HG02840 (cell line): ENCODE measurements at regions not wholly inside any gene's neighbourhood (a gene's known extent, or its start where the extent isn't known, plus 50 kb on each side); places are given as distances from the start of the nearest gene placed in this dataset.
A peak's percentile ranks its signal among the peaks of the same experiment; 100 is the strongest.

Experiments
- ATAC-seq: cut with Tn5 transposase; IDR thresholded peaks from one replicate; pipeline ENCODE4 v1.9.1; 2021; ENCODE audit warnings: mild to moderate bottlenecking, moderate library complexity, moderate number of reproducible peaks; ENCODE audit not compliant: unreplicated experiment, low FRiP score

GRCh38 chr5:125390326-125390725 lies 643.9 kb upstream of the ZNF608 start:
- no peak for ATAC-seq

DNA sequence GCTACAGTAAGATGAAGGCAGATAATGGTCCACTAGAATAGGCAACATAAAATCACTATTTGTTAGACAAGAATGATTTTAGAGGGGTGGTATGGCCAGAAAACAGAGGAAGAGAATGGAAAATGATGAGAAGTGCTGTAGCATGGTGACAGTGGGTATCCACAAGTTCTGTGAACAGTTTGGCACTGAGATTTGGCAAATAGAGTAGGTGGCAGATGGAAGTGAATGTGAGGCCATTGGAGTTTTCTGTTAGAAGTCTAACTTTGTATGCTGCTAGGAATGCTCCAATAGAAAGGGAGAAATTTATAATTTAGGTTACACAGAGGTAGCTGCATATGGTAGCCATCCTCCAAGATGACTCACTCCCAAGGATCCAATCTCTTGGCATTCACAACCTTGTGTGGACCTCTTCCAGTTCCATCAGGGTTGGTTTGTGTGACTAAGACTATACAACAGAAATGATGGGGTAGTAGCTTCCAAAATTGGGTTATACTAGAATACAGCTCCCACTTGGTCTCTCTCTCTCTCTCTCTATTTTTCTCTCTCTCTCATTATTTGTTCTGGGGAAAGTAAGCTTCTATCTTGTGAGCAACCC lies 646.9 kb upstream of the ZNF608 start:
- ATAC-seq = no peak

GRCh38 chr5:125394661-125395280 lies 648.3 kb upstream of the ZNF608 start:
- no peak for ATAC-seq

- ATAC-seq = no peak
Measured at GRCh38 chr5:125396462-125396861, 650.0 kb upstream of the ZNF608 start.

- ATAC-seq = no peak
Measured at GRCh38 chr5:125398466-125398865, 652.0 kb upstream of the ZNF608 start.

- ATAC-seq = no peak
Measured at GRCh38 chr5:125399885-125400284, 653.4 kb upstream of the ZNF608 start.

GRCh38 chr5:125401724-125402622 lies 655.5 kb upstream of the ZNF608 start:
- no peak for ATAC-seq

DNA sequence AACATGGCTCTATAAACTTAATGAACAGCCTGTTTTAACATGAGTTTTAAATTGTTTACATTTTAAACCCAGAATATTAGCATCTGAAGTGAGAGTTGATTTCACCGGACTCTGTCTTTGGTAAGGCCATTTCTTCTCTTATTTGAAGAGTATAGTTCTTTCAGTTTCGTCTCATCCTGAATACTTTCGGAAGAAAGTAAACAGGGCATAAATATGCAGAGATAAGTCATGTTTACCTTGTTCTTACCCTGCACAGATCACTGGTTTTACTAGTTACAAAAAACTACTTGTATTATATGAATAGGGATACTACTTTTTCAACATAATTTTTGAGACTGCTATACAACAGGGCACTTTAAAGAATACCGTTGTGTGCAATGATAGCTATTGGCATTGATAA lies 656.3 kb upstream of the ZNF608 start:
- no peak for ATAC-seq

- ATAC-seq = no peak
Measured at GRCh38 chr5:125404056-125404455, 657.6 kb upstream of the ZNF608 start.

GRCh38 chr5:125408448-125409233 lies 662.2 kb upstream of the ZNF608 start:
- ATAC-seq = peak; percentile 40

DNA sequence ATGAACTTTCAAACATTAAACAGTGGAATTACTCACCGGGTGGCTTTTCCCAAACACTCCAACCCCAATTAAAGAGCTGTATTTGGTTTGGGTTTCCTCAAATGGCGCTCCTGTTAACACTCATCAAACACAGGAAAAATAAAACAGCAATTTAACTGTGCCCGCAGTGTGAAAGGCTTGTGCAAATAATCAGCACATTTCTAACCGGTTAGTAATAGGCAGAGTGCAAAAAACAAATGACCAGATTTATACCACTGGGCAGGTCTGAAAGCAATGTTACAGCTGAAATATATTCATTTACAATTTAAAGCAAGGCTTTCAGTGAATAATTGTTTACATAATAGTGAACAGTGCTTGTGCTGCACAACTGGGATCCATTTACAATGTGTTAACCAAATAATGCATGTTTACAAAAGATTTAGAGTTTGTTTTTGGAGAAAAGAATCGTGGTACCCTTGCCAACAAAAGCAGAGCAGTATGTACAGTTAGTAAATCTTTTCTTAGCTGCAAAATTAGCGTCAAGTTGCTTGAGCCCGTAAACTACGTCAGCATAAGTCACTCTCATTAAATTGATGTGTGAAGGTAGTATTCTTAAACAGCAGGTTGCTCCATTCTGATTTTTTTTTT lies 662.9 kb upstream of the ZNF608 start:
- no peak for ATAC-seq

DNA sequence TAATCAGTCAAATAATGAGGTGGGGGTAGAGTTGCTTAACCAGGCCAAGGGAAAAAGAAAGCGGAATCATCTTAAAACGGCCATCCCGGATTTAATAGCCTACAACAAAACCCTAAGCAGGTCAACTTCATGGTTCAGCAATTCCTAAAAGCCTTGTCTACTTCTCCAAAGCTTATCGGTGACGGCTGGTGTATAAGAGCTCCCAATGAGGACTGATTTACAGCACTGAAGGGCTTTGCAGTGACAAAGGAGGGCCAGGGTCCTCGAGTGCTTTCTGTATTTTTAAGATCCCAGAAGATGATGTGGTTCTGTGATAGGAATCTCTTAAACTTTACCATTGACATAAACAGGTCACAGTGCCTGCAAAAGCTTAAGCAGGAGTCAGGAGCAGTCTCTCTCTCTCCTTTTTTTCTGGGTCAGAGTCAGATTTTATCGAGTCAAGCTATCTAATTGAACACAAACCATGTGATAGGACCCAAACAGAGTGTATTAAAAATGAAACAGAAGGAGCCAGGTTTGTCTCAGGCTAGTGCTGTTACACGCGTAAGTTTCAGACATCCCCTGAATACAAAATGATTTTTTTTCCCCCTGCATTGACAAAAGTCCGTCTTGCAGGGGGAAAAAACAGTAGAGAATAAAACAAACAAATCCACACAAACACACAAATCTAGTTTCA lies 663.6 kb upstream of the ZNF608 start:
- no peak for ATAC-seq

DNA sequence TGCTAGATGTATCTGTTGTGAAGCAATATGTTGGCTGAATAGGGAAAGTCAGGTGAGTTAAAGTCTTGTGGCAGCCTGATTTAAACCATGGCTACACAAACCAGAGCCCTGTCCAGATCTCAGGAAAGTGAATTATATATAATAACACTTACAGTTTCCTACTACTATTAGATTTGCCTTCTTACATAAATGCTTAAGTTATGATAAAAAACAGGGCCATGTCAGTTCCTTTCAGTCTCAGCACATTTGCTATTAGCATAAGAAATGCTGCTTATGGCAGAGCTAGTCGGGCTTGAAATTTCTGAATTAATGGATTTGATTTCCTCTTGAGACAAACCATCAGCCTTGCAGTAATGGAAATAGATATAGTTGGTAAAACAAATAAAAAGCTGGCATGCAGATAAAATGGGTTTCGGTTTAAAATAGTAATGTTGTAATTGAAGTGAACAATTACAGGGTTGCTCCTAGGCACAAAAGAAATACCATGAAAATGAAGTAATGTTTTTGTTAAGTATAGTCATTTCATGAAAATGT lies 664.2 kb upstream of the ZNF608 start:
- ATAC-seq = no peak

GRCh38 chr5:125411071-125411743 lies 664.8 kb upstream of the ZNF608 start:
- ATAC-seq = peak; percentile 46

DNA sequence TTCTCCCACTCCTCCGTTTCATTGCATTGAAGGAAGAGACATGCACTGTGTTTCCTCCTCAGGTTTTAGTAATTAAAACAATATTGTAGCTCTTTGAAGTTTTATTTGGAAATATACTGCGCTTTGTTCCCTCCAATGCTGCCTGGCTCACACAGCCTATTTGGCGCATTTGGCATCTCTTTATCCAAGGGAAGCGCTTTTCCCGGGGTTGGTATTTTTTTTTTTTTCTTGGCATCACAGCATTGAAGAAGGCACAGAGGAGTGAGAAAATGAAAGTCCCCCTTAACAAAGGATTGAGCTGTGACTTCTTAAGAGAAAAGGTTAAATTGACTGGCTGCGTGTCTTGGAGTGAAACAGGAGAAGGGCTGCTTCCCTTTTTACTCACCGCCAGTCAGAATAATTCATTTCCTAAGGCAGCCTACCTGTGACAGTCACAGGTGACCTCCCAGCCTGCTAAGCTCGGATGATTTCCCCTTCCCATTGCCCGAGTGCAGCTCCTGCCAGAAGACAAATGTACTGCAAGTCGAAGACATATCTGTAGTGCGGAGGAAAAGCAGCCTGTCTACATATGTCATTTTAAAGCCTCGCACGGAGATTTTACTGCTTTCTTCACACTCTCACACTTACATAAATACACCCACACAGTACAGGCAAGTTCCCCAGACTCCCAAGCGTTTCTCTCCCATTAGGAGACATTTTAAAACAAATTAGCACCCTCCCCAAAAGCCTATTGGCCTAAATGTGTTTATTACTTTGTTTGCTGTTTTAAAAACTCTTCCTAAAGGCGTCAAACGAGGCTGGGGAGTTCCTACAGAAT lies 665.5 kb upstream of the ZNF608 start:
- peak; percentile 51 for ATAC-seq

DNA sequence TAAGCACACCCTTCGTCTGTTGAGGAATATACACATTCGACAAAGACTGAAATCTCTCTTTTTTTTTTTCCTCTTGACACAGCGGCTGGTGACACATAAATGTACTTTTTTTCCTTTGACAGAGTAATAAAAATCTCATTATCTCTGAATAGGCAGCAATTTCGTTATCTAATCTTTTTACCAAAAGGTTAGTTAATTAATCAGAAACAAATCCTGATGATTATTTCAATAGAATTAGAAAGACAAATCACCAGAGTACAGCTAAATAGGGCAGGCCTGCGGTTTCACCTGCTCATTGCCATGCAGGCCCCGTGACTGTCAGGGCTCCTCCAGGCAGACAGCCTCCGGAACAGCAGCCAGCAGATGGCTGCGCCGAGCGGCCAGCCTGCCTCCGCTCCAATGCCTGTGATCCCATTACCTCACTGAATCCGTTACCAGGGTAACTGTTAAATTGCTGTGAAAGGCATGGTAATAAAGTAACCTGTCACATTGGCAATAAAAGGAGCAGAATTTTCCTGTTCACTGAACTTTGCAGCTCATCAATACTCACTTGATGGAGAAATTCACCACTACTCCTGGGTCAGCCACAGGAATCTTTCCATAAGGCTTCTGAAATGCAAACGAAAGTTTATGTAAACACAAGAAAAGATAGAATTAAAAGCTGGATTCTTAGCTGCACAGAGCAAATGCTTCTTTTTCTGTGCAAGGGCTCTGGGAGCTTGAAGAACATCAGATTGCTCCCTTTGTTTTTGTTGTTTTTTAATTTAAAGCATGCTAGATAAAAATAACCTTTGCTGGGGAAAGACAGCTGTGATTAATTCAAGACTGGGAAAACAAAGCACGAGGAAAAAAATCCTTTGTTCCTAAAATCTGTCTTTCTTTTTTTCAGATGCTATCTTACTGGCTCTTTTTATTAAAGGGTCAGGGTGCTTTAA lies 666.4 kb upstream of the ZNF608 start:
- ATAC-seq = no peak
